Activated CD4-positive, alpha-beta memory T cell treated with anti-CD3 and anti-CD28 coated beads for 36 hours (primary cell): ENCODE measurements at regions not wholly inside any gene's neighbourhood (a gene's known extent, or its start where the extent isn't known, plus 50 kb on each side); places are given as distances from the start of the nearest gene placed in this dataset.

Experiments used
- CTCF ChIA-PET: fragments of 350-600 bp; sonication (Branson Sonifier 250); formaldehyde crosslinking; loops from one replicate; lab custom pipeline; 2021; ENCODE audit warnings: antibody characterized with exemption, inconsistent platforms; lab: Charles Lee
- POLR2A ChIA-PET: fragments of 350-600 bp; sonication (Branson Sonifier 250); formaldehyde crosslinking; loops from one replicate; lab custom pipeline; 2021; ENCODE audit warnings: antibody characterized with exemption; lab: Charles Lee
- DNase-seq: peaks from one replicate; pipeline ENCODE4 v3.0.0-alpha.2; 2020
- H3K27ac Mint-ChIP-seq: one replicate; pipeline ENCODE4 v1.8.0; 2021; ENCODE audit warnings: mixed read lengths
- H3K27me3 Mint-ChIP-seq: one replicate; pipeline ENCODE4 v1.8.0; 2021; ENCODE audit warnings: mixed read lengths
- H3K36me3 Mint-ChIP-seq: one replicate; pipeline ENCODE4 v1.8.0; 2021; ENCODE audit warnings: mixed read lengths
- H3K4me1 Mint-ChIP-seq: one replicate; pipeline ENCODE4 v1.8.0; 2021; ENCODE audit warnings: low read depth, mixed read lengths
- H3K4me3 Mint-ChIP-seq: one replicate; pipeline ENCODE4 v1.8.0; 2021; ENCODE audit warnings: mild to moderate bottlenecking, mixed read lengths
- H3K9me3 Mint-ChIP-seq: one replicate; pipeline ENCODE4 v1.8.0; 2021; ENCODE audit warnings: mixed read lengths
- intact Hi-C: fragments of 100-400 bp; cut with micrococcal nuclease; formaldehyde crosslinking; loops from one replicate; pipeline ENCODE4 v1.15.1; 2023

DNA sequence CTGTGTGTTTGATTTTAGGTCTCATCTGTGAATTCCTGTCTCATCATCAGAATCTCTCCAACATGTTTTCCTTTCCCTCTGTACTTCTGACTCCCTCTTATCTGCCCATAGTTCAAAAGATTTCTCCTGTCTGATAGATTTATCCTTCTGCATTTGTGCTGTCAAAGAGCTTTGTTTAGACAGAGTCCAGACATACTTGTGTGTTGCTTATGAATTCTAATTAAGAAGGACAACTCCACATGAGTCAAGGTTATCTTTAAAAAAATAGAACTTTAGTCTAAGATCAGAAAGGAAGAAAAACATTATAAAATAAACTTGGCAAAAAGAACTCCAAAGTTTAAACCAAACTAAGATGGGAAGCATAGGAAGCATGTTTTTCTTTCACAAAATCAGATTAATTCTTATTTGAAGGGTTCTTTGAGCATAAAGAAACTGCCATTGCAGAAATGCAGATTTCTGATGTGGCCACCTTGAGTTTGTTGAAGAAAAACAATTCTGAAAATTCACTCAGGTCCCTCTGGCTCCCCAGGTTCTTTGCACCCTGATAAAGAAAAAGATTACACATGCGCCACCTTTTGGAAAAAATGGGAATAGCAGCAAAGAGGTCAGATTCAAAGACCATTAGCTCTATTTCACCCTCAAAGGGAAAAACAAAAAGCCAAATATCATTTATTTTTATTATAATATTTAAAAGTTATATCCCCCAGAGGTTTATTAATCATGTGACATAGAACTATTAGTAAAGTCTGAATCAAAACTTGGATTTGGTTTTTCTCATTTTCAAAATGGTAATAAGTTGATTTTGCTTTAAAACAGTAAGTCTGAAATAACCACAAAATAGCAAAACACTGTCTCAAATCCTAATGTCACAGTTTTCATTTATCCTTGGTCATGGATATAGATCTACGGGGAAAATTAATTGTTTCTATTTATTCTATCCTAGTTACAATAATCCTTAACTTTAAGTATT, 143.7 kb upstream of the DCN start:
- no peak overlapping the region for H3K4me3 Mint-ChIP-seq
- ChIA-PET POLR2A (no interaction called here), CTCF (interaction anchor here (0.6 to 3.2 kb wide), 12 partner anchors 9 to 386 kb away, joined by 3 to 11 read pairs (median 4); no protein-coding TSS in a partner anchor)
- intact Hi-C loops: loop anchor here (1.0 to 10.0 kb wide), 2 partner anchors 152 to 348 kb away; no protein-coding TSS in a partner anchor
- H3K27me3 Mint-ChIP-seq: peaks cover 2% of the 10 kb centered on the region
- H3K36me3 Mint-ChIP-seq: no peaks in the 10 kb centered on the region
- no peaks in the 10 kb centered on the region for H3K9me3 Mint-ChIP-seq
- no peaks in the 10 kb centered on the region for H3K4me1 Mint-ChIP-seq
- DNase-seq: peak; percentile 13
- H3K27ac Mint-ChIP-seq: no peak overlapping the region

DNA sequence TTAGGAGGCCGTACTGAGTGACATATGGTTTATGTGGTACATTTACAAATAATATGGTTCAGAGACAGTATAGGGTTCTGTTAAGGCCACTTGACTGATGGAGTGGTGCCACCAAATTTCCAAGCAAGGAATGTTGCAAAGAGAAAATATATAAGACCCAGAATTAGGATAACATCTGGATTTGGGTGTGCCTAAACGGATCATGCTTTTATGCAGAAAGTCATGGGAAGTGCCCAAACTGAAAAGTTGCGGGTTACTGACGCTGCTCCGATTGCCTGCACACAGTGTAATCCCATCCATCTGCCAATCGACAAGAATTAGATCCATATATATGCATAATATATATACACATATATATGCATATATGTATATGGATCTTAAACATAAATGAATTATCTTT, 138.4 kb upstream of the DCN start:
- Mint-ChIP-seq H3K27me3 (peaks cover 3% of the 10 kb centered on the region), H3K9me3 (no peaks in the 10 kb centered on the region)
- intact Hi-C loops: loop anchor here (10.0 kb wide), 1 partner anchor 146 kb away; no protein-coding TSS in a partner anchor

DNA sequence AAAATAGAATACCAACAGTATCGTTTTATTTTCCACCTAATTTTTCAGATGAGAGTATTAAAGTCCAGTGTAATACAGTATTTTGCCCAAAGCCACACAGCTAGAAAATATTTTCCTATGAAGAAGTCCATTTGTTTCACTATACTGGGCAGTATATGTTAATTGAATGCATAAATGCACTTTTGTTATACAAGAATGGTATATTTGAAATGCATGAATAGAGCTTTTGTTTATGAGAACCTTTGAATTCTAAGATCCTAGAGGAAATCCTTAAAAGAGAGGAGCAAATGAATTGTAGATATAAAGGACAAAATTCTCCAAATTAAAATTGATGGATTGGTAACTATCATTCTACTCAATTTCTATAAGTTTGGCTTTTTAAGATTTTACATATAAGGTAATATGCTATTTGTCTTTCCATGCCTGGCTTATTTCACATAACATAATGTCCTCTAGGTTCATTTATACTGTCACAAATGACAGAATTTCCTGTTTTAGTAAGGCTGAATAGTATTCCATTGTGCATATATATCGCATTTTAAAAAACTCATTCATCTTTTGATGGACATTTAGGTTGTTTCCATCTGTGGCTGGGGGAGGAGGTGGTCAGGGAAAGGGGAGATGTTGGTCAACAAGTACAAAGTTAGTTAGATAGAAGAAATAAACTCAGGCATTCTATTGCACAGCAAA, 136.6 kb upstream of the DCN start:
- Mint-ChIP-seq H3K27me3 (peaks cover 3% of the 10 kb centered on the region), H3K27ac (no peak overlapping the region), H3K9me3 (no peaks in the 10 kb centered on the region), H3K36me3 (no peaks in the 10 kb centered on the region), H3K4me3 (no peak overlapping the region), H3K4me1 (no peaks in the 10 kb centered on the region)
- no peak for DNase-seq
- intact Hi-C loops: no loop called here
- ChIA-PET POLR2A (no interaction called here), CTCF (no interaction called here)

More for the DNA sequence above, 138.4 kb upstream of the DCN start:
- CTCF ChIA-PET: no interaction called here
- Mint-ChIP-seq H3K27ac (no peak overlapping the region), H3K4me1 (no peaks in the 10 kb centered on the region), H3K36me3 (no peaks in the 10 kb centered on the region), H3K4me3 (no peak overlapping the region)
- POLR2A ChIA-PET: no interaction called here
- no peak for DNase-seq

DNA sequence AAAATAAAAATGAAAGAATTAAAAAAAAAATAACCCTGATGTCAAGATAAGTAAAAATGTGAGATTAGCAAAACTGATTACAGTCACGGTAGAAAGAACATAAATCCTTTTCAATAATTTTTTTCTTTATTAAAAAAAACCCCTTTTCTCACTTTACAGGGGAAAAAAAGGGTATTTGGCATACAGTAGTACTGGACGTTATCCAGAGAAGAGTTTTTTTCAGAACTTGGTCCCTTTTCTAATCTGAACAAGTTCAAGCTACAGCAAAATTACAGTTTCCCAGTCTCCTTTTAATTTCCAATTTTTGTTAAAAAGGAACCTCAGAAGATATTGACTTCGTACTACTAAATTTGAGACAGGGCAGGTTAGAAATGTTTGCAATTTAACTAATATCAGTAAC, 134.7 kb upstream of the DCN start:
- CTCF ChIA-PET: interaction anchor here (2.3 kb wide), 1 partner anchor 11 kb away, joined by 11 read pairs; no protein-coding TSS in a partner anchor
- DNase-seq: no peak
- Mint-ChIP-seq H3K27ac (no peak overlapping the region), H3K4me1 (no peaks in the 10 kb centered on the region), H3K9me3 (no peaks in the 10 kb centered on the region), H3K27me3 (peaks cover 3% of the 10 kb centered on the region), H3K4me3 (no peak overlapping the region), H3K36me3 (no peaks in the 10 kb centered on the region)
- intact Hi-C loops: no loop called here
- POLR2A ChIA-PET: no interaction called here

DNA sequence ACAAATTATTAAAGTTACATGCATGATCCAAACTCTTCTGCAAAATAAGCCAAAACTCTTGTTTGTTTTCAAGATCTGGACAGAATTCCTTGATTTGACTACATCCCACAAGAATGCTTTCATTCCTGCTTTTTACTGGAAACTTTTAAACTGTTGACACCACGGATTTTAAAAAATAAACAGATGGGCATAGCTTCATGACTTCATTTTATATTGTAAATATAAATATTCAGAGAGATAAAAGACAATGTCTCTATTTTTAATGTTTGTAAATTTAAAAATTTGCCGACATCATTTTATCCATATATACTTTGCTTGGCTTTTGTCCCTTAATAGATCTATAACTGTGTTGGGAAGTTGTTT, 134.3 kb upstream of the DCN start:
- CTCF ChIA-PET: interaction anchor here (2.3 kb wide), 1 partner anchor 11 kb away, joined by 11 read pairs; no protein-coding TSS in a partner anchor
- POLR2A ChIA-PET: no interaction called here
- Mint-ChIP-seq H3K27ac (no peak overlapping the region), H3K36me3 (no peaks in the 10 kb centered on the region), H3K9me3 (no peaks in the 10 kb centered on the region), H3K4me1 (no peaks in the 10 kb centered on the region), H3K27me3 (peaks cover 3% of the 10 kb centered on the region), H3K4me3 (no peak overlapping the region)
- no peak for DNase-seq
- intact Hi-C loops: no loop called here

DNA sequence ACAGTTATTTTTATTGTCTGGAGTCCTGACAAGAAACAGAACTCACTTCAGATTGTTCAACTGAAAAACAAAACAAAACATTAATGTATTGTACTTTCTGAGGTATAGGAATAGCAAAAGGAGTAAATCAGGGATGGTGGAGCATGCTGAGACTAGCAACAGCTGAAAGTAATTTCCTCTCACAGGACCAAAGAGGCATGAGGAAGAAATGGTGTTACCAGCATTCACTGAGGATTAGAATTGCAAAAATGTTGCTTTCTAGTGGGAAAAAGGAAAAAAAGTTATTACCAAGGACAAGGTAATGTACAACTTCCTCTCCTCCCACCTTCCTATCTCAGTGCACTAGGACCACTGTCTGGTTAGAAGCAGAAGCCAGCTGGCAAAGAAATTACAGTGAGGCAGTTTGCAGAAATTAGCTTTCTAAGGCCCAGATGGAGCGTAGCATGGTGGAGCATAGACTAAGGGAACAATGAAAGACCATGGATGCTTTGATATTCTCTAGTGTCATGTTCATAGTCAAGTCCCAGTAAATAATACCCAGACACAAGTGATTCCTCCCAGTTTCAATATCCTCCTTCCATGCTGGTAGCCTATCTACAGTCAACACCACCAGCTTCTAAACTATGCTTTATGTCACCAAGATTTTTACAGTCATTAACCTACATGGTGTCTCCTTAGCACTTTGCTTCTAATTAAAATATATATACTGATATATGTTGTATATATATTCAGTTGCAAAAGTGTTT, 133.7 kb upstream of the DCN start:
- Mint-ChIP-seq H3K9me3 (no peaks in the 10 kb centered on the region), H3K27me3 (peaks cover 3% of the 10 kb centered on the region), H3K27ac (no peak overlapping the region), H3K36me3 (no peaks in the 10 kb centered on the region), H3K4me1 (no peaks in the 10 kb centered on the region), H3K4me3 (no peak overlapping the region)
- ChIA-PET POLR2A (no interaction called here), CTCF (interaction anchor here (2.3 kb wide), 1 partner anchor 11 kb away, joined by 11 read pairs; no protein-coding TSS in a partner anchor)
- DNase-seq: no peak
- intact Hi-C loops: no loop called here

DNA sequence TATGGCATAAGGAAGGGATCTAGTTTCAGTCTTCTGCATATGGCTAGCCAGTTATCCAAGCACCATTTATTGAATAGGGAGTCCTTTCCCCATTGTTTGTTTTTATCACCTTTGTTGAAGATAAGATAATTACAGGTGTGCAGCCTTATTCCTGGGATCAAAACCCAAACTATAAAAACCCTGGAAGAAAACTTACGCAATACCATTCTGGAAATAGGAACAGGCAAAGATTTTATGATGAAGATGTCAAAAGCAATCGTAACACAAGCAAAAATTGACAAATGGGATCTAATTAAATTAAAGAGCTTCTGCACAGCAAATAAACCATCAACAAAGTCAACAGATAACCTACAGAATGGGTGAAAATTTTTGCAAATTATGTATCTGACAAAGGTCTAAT, 128.5 kb upstream of the DCN start:
- Mint-ChIP-seq H3K4me1 (no peaks in the 10 kb centered on the region), H3K36me3 (no peaks in the 10 kb centered on the region), H3K4me3 (no peak overlapping the region), H3K27ac (no peak overlapping the region), H3K27me3 (peaks cover 3% of the 10 kb centered on the region), H3K9me3 (no peaks in the 10 kb centered on the region)
- no peak for DNase-seq
- intact Hi-C loops: no loop called here
- ChIA-PET CTCF (no interaction called here), POLR2A (no interaction called here)

DNA sequence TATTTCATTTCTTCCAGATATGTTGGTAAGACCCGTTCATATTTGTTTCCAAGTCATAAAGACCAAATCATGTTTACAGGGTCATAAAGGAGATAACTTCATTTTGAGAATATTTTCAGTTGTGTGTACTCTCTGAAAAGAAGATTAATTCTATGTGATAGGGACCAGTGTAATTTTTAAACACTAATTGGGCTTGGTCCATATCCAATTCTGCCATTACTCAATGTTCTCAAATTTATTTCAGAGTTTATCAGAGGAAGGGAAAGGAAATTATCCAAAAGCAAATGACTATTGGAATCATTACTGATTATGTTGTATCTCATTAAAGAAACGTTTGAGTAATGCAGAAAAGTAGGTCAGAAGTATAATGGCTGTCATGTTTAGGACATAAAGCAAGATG, 126.8 kb upstream of the DCN start:
- ChIA-PET POLR2A (no interaction called here), CTCF (no interaction called here)
- H3K9me3 Mint-ChIP-seq: no peaks in the 10 kb centered on the region
- H3K27ac Mint-ChIP-seq: no peak overlapping the region
- H3K36me3 Mint-ChIP-seq: no peaks in the 10 kb centered on the region
- H3K27me3 Mint-ChIP-seq: peaks cover 3% of the 10 kb centered on the region
- intact Hi-C loops: no loop called here
- H3K4me1 Mint-ChIP-seq: no peaks in the 10 kb centered on the region
- no peak for DNase-seq
- no peak overlapping the region for H3K4me3 Mint-ChIP-seq

DNA sequence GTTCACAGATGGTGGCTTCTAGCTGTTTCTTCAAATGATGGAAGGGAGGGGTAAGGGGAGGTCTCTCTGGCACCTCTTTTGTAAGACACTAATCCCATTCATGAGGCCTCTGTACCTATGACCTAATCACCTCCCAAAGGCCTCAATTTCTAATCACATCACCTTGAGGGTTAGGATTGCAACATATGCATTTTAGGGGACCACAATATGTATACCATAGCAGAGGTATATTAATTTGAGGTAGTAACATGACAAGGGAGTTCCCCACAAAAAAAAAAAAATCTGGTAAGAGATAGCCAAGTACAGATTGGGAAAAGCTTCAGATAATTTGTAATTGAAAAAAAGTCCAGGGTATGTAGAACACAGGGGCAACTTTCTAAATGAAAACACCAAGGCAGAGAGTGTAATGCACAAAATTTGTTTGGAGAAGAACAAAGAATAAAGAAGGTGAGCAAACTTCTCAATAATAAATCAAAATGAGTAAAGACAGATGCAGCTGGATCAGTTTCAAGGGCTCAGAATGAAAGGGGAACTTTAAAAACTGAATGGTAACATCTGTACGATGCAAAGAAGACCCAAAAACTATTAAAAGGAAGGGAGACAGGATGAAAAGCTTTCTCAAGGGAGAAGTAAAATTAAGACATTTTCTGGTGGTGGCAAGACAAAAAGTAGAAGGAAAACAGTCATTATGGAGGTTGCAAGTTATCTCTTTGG, 125.5 kb upstream of the DCN start:
- POLR2A ChIA-PET: no interaction called here
- CTCF ChIA-PET: no interaction called here
- no peaks in the 10 kb centered on the region for H3K36me3 Mint-ChIP-seq
- no peak overlapping the region for H3K4me3 Mint-ChIP-seq
- peaks cover 3% of the 10 kb centered on the region for H3K27me3 Mint-ChIP-seq
- H3K27ac Mint-ChIP-seq: no peak overlapping the region
- no peak for DNase-seq
- H3K9me3 Mint-ChIP-seq: no peaks in the 10 kb centered on the region
- no peaks in the 10 kb centered on the region for H3K4me1 Mint-ChIP-seq
- intact Hi-C loops: no loop called here

DNA sequence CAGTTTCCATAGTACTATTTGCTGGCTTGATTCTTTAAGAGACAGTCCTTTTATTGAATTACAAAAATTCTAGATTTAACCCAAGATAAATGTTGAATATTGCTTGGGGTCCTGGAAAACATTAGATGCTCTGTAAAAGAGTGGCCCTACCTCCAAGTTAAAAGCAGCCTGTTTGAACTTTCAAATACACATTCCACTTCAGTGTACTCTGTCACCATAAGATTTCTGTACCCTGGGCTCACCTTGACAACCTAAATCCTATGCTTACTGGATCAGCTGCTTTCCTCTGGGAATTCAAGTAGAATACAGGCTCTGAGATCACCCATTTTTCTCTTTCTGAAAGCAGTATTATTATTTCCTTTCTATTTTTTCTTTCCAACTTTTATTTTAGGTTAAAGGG, 107.7 kb upstream of the DCN start:
- ChIA-PET CTCF (no interaction called here), POLR2A (no interaction called here)
- Mint-ChIP-seq H3K9me3 (no peaks in the 10 kb centered on the region), H3K4me1 (no peaks in the 10 kb centered on the region), H3K36me3 (no peaks in the 10 kb centered on the region), H3K27me3 (peaks cover 5% of the 10 kb centered on the region), H3K27ac (no peak overlapping the region), H3K4me3 (no peak overlapping the region)
- intact Hi-C loops: no loop called here
- no peak for DNase-seq

DNA sequence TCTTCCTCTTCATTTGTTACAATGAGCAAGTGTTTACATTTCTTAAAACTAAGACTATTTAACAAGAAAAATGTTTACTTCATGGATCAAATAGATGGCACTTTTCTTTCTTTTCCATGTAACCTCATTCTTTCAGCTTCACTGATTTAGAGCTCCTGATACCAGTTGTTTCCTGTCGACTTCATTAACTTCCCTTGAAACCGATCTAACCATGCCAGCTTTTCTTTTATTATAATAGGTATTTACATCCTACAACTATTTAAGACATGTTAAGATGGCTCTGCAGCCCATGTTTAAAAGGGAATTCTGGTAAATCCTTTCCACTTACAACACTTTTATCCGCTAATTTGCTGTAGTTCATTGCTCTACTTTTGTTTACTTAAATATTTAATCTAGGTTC, 107.3 kb upstream of the DCN start:
- H3K4me3 Mint-ChIP-seq: no peak overlapping the region
- CTCF ChIA-PET: no interaction called here
- no peak overlapping the region for H3K27ac Mint-ChIP-seq
- H3K4me1 Mint-ChIP-seq: no peaks in the 10 kb centered on the region
- no peak for DNase-seq
- H3K36me3 Mint-ChIP-seq: no peaks in the 10 kb centered on the region
- no peaks in the 10 kb centered on the region for H3K9me3 Mint-ChIP-seq
- peaks cover 5% of the 10 kb centered on the region for H3K27me3 Mint-ChIP-seq
- POLR2A ChIA-PET: no interaction called here
- intact Hi-C loops: no loop called here
